GM21717 (cell line): ENCODE measurements at regions not wholly inside any gene's neighbourhood (a gene's known extent, or its start where the extent isn't known, plus 50 kb on each side); places are given as distances from the start of the nearest gene placed in this dataset.
"Not testable (repeated sequence)": the region's sequence is repeated elsewhere in the genome, so short reads cannot be mapped to it uniquely, and the experiment has no call there.

Experiments used
- ATAC-seq: cut with Tn5 transposase; IDR thresholded peaks from one replicate; pipeline ENCODE4 v1.9.1; 2021; ENCODE audit warnings: mild to moderate bottlenecking, moderate library complexity; ENCODE audit not compliant: unreplicated experiment

DNA sequence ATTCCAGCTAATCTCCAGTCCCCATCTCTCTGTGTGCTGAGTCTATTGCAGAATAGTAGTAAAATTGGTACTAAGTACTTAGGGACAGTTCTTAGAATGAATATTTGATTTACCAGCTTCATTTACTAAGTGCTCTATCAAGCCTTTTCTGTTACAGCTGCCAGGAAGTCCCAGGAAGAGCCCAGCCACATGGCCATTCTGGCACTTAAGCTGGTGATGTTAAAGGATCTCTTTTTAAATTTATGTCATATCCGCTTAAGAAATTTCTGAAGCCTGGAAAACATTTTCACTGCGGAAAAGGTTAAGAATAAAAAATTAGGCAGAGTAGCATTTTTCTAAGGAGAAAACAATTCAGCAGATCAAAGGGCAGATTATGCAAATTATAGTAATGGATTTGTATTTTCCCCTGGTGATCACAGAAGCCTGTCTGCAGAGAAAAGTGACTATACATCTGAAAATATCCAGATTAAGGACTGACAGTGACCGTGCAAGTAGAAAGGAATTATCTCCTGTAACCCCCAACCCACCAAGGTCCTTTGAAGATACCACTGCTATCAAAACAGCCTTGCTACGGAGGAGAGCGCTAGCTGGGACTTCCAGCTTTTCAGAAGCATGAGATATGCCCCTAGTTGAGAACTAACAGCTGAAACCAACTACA, 260.8 kb downstream of the SH3BP4 start:
- no peak for ATAC-seq

DNA sequence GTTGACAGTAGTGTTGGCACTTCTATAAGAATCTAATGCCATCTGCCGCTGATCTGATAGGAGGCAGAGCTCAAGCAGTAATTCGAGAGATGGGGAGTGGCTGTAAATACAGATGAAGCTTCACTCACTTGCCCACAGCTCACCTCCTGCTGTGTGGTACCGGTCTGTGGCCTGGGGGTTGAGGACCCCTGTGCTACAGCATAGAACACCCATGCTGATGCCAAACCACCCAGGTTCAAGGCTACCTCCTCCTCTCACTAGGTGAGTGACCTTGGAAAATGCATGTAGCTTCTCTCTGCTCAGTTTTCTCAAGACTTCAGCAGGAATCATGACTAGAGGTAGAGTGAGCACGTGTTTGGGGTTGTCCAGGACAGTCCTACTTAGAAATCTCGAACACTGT, 263.4 kb downstream of the SH3BP4 start:
- no peak for ATAC-seq

DNA sequence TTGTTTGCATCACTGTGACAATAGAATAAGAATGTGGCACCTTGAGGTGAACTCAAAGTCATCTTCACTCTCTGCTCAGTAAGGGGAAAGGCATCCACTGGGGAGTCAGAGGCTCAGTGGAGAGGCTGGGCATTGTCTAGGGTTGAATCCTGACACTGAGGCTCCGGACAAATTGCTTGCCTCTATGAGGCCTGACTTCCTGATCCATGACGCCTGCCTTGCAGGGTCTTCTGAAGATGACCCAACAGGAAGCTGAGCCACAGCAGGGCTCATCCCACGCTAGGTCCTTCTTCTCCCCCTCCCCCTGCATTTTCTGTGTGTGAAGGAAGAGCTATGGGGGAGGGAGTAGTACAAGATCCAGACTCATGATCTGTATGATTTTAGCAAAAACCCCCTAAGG, 265.1 kb downstream of the SH3BP4 start:
- ATAC-seq: no peak

DNA sequence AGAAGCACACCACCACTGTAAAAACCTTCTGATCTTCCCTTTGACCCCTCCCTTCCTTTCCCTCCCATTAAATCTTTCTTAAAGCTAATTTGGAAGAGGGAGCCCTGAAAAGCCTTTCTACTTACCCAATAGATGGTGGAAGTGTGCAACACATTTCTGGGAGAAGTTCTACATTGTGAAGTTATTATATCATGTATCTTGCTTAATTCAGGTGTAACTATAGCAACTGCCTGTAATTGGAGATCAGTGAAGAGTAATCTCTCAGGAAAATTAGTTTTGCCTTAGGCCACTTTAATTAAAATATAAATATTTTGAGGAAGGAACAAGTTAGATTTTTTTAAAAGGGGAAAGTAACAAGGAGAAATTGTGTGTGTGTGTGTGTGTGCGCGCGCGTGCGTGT, 266.0 kb downstream of the SH3BP4 start:
- no peak for ATAC-seq

DNA sequence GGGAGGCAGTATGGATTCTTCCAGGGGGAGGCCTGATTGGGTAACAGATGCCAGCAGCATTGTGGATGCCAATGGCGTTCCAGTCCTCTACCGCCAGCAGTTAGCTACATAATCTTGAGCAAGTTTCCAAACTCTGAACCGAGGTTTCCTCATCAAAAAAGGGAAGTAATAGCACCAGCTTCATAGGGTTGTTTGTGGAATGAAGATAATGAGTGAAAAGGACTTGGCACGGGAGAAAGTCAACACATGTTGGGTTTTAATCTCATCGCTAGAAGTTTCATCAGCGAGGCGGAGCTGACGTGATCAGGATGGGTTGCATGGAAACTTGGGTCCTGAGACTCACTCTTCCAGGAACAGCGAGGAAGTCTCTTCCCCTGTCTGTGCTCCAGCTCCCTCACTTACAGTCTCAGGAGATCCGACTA, 266.7 kb downstream of the SH3BP4 start:
- ATAC-seq: no peak

DNA sequence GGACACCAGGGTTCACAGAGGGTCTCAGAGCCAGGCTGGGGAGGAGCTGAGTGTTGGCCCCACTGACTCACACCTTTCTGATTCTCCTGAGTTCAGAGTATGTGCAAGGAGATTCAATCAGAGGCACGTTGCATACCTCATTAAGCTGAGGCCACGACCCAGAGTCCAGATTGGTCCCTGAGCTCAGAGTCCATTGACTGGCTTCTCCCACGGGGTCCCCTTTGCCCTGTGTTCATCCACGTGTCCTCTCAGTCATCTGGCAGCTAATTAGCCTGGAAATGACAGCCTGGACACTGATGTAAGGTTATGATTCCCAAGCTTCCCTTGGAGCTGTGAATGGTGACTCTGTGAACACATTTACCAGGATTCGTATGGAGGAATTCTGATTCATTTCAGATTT, 267.2 kb downstream of the SH3BP4 start:
- ATAC-seq: no peak

DNA sequence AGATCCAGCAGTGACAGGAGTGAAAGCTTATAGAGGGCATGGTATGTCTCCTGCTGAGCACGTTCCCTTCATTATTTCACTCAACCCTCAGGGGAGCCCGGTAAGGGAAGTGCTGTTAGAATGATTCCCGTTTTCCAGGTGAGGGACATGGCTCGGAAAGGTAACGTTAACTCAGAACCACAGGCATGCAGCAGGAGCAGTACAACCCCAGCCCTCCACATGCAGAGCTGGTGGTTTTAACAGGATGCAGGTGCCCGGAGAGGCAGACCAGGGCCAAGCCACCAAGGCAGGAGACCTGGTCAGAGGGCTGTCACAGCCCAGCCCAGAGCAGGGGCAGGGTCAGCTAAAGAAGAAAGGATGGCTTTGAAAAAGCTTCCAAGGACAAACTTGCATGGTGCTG, 268.5 kb downstream of the SH3BP4 start:
- ATAC-seq: no peak

DNA sequence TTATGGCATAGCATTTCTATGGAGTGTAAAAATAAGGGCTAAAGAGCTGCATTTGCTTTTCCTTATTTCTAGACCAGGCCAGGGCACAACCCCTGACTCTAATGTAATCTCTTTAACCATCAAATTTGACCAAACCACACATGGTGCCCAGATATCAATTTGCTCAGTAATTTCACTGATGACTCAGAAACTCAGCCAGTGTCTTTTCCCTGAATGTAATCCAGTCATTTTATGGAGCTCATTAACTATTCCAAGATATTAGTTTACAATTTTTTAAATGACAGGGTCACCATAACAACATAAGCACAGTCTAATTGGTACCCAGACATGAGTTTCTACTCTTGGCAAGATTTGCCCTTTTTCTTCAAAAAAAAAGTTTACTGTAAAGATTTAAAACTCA, 270.8 kb upstream of the AGAP1 start:
- ATAC-seq: no peak

DNA sequence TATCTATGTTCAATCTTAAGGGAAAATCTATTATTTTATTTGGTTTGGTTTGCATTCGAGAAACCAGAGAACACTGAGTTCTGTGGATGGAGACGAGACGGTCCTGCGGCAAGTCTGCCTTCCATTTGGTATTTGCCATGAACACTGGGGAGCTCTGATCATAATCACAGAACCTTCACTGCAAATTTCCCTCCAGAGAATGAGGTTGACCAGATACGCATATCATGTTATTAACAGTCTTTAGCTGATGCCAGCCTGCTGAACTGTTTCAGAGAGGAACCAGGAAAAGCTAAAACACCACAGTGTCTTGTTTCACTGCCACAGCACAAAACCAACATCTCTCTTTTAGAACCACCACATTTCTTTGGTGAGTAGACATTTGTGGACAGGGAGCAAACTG, 269.4 kb upstream of the AGAP1 start:
- ATAC-seq: no peak

DNA sequence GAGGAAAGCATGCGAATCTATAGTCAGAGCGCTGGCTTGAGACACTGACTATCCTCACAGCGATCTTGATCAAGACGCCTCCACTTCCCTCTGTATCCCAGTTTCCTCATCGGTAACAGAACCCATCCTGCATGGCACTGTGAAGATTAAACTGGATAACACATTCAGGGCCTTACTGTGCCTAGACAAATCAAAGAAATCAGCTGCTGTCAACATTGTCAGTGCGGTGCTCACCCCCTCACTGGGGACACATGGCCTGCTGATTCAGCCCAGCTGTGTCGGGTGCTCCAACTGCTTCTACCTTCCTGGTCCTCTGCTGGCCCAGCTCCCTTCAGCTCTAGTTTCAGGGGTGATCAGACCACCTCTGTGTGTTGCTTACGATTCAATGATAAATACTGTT, 268.6 kb upstream of the AGAP1 start:
- ATAC-seq: no peak

DNA sequence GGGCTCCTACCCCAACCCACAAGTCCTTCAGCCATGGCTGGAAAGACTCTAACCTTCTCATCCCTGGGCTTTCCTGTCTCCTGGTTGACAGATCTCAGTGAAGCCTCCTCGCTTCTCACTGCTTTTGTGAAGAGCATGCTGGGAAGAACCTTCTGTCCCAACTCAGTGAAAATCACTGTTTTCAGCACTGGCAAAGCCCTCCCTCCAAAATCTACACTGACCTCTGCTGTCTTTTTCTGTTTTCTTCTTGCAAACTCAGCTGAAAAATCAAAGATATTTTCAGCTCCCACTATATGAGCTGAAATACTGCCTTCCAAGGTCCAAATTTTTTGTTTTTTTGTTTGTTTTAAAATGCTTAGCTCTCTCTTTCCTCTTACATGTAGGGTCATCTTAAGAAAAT, 266.3 kb upstream of the AGAP1 start:
- no peak for ATAC-seq

DNA sequence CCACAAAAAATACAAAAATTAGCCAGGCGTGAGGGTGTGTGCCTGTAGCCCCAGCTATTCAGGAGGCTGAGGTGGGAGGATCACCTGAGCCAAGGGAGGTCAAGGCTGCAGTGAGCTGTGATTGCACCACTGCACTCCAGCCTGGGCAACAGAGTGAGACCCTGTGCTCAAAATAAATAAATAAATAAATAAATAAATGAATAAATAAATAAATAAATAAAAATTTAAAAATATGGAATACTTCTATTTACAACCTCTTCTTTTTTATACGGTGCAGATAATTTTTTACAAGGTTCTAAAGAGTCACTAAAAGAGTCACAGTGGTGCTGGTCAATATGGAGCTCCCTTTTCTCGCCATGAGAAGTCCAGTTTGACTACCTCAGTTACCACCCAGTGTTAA, 265.4 kb upstream of the AGAP1 start:
- not testable (repeated sequence) for ATAC-seq

DNA sequence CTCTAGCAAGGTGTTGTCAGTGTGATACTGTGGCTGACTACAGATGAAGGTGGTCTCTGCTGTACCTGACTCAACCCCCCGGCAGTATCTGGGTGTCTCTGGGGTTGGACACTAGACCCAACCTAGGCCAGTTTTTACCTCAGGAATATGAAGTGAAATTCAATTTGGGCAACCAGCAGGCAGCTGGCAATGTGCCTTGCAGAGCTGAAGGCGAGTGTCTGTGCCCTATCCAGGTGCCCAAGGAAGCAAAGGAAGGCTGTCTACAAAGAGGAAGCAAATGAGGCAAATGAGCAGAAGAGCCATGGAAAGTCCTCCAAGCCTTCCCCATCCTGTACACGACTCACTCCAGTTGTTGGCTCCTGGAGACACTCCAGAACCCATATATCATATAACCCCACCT, 264.6 kb upstream of the AGAP1 start:
- no peak for ATAC-seq

DNA sequence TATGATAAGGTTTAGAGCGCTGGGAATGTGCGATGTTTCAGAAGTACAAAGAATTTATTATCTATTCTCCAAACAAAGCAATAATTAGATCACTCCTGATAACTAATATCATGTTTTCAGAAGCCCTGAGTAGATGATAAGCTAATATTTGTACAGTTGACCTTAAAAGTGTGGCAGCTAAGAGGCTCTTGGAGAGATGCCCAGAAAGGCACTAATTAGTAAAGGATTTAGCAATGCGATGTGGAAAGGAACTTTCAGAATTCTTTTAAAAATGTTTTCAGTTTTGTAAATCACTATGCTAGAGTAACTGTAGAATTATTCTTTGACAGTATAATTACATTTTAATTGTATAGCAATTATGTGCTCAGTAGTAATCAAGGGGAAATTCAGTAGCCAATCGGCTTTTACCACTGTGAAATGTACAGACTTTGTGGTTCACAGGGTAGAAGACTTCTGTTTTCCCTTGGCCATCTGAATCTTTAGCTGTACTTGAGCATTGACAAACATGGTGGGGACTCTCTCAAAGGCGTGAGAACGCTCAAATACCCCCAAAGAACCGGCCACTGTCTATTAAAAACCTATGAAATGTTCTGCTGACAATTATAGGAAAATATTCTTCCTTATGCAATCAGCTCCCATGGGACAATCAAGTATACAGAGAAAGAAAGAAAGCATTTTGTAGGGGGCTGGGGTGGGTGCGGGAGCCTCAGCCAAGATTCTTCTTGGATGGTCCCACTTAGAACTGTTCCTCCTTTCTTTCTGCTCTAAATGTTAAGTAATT, 262.8 kb upstream of the AGAP1 start:
- ATAC-seq: no peak

DNA sequence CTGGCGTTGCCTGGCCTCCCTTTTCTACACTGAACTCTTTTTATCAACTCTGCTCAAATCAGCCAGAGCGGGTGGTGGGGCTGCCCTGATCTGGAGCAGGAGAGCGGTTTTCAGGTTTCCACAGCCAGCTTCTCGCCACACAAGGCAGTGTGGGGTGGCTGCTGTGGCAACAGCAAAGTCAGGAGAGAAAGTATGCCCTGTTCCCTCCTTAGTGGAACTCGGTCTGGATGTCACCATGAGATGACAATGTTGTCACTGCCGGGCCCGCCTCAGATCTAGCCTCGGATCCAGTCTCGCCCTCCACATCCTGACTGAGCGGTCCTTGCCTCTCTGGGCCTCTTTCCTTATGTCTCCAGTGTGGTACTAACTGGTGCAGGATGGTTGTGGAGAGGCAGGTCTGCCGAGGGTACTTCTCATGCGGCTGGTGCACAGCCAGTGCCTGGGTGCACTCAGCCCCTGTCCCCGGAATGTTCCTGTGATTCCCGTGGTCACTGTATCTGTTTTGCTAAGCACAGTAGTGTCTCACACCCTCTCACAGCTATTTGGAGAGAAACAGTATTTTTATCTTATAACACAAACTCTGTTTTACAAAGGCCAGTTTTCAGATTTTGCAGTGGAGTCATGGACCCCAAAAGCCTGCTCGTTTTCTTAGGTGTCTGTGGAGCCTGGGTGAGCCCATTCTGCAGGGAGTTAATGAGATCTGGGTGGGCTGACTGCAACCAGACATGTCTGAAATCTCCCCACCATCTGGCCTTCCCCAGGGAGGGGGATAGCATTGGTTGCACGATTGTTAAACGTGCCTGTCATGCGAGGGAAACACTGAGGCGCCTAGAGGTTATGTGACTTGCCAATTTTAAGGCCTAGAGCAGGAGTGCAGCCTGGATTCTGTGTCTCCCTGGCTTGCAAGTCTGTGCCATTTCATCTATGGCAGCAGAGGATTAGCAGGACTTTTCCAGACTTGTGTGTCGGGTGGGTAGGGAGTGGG, 261.1 kb upstream of the AGAP1 start:
- ATAC-seq: no peak

DNA sequence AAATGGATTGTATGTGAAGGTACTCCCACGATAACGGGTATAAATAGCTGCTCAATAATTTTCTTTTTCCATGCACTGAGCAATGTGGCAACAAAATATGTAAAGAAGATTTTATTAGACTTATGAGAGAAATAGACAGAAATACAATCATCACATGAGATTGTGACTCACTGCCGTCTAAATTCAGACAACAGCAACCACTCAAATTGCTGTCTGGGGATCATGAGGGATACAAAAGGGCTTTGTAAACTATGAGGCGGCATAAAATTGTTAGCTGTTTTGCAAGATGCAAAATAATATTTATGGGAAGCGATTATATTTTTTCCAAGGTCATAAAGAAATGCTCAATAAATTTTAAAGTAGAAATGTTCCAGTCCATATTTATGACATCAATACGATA, 259.1 kb upstream of the AGAP1 start:
- ATAC-seq: no peak

DNA sequence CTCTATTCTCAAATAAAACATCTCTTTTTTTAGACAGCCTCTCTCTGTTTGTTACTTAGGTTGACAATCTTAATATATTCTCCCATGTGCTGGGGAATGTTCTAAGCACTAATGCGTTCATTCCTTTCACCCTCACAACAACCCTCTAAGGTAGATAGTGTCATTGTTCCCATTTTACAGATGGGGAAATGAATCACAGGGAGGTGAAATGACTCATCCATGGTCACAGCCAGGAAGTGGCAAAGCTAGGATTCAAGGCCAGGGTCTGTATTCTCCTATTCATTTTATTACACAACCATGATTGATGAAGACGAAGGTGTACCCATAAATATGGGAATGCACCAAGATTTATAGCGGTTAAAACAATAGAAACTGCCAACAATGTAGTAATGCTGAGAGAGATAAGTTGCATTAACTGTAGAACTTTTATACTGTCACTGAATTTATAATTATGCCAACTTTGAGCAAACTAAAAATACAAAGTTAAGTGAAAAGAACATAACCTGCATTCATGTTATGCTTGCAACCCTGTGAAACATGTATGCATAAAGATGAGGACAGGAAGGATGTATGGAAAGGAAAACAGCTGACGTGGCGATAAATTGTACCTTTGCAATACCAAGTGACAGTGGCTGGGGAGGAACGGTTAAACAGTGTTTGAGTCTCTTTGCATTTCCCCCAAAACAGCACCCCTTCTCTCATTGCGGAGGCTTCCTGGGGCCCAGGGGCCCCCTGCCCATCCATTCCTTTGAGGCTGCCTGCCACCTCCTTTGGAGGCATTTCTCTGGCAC, 257.7 kb upstream of the AGAP1 start:
- no peak for ATAC-seq

DNA sequence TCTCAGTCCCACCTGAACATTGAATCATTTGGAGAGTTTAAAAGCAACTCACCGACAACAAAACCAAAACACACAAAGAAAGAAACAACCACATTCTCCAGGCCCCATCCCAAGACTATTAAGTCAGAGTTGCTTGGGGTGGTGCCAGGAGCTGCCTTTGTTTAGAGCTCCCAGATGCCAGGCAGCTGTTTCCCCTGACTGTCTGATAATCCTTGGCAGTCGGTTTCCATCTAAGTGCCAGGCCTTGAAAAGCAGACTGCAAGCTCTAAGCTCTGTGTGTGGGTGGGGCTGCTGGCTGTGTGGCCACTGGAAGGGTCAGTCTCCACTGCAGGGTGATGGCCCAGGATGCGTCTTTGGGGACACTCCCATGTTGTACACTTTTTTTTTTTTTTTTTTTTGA, 255.3 kb upstream of the AGAP1 start:
- no peak for ATAC-seq

DNA sequence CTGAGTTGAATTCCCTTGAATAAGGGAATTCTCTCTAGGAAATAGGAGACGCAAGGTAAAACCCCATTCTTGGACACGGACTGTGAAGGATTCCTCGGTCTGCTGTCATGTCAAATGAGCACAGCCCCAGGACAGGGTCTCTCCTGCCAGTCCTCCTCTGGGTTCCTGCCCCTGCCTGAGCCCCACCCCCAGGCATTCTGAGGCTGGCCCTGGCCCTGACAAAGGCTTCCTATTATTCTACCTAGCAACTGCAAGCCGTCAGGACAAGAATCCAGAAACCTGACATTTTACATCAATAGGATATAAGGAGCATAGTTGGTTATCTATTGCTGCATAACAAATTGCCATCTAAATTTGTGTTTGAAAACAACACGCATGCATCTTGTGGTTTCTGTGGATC, 253.3 kb upstream of the AGAP1 start:
- ATAC-seq: no peak

DNA sequence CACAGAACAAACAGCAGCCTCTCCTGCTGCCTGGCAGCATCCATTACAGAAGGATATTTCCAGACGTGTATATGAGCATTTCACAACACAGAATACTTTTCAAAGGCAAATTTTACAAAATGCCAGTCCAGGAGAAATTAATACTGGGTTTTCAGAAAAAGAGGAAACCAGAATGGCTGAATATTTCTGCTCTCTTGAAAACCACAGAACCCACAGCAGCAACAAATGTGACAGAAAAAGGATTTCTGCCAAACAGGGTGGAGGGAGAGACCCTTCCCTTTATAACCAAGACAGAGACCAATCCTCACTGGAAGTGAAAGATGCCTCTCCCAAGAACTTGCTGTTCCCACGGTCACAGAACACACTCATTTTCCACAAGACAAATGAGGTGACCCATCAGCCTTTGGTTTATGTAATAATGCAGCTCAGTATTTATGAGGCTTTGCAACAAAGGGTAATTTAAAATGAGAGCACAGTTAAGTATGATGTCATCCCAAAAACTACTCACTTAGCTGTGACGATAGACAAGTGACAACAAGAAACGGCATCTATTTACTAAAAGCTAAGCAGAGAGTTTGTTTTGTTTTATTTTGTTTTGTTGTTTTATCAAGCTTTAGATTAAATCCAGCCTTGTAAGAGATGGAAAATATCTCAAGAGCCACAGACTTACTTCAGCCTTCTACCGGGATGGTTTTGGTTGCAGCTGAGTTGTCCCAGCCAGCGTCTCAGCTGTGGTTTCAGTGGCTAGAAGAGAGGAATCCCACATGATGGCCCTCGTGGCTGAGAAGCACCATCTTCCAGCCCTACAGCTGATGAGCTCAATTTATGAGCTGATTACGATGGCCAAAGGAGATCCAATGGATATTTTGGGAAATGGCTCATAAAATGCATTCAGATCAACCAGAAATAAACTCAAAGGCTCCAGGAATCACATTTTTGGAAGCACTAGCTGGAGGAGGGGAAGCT, 249.3 kb upstream of the AGAP1 start:
- ATAC-seq: no peak
